ENCODE measurements at regions not wholly inside any gene's neighbourhood (a gene's known extent, or its start where the extent isn't known, plus 50 kb on each side); places are given as distances from the start of the nearest gene placed in this dataset.

DNA sequence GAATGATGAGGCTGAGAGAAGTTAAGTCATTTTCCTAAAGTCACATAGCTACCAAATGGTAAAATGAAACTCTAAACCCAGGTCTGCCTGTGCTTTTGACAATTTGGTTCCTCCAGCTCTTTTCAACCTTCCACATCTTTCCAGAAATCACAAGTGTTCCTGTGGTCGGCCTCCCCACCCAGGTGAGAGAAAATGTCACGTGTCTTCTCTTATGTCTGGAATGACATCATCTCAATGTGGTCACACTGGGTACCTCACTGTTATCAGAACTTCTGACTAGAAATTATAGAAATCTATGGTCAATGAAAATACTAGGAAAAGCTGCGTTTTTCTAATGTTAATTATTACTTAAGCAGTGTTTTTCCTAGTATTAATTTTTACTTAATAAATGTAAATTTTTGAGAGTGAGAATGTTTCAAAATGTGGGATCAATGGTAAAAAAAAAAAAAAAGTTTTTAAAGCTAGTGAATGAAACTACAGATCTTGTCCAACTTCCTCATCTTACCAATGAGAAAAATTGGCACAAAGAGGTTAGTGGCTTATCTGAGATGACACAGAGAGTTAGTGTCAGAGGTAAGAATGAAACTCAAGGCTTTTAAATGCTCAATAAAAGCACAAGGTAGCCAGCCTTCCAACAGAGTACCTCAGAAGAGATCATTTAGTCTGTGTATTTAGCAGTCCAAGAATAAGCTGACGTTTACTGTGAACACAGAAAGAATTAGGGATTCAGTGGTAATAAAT is 228.7 kb upstream of the NR4A3 start:
- intact Hi-C loops (cut with DNase I; ENCODE audit: low total_unique reads) (no loop called here), in situ Hi-C loops (cut with MboI; ENCODE audit: low sequenced_read_pairs in 4 of 4) (loop anchor here in 1 of 4 donors (25.0 kb wide), 1 partner anchor 256 kb away; no protein-coding TSS in a partner anchor)
- ATAC-seq (no peak), DNase-seq (no peak)
- TF ChIP-seq, protein P1, sequence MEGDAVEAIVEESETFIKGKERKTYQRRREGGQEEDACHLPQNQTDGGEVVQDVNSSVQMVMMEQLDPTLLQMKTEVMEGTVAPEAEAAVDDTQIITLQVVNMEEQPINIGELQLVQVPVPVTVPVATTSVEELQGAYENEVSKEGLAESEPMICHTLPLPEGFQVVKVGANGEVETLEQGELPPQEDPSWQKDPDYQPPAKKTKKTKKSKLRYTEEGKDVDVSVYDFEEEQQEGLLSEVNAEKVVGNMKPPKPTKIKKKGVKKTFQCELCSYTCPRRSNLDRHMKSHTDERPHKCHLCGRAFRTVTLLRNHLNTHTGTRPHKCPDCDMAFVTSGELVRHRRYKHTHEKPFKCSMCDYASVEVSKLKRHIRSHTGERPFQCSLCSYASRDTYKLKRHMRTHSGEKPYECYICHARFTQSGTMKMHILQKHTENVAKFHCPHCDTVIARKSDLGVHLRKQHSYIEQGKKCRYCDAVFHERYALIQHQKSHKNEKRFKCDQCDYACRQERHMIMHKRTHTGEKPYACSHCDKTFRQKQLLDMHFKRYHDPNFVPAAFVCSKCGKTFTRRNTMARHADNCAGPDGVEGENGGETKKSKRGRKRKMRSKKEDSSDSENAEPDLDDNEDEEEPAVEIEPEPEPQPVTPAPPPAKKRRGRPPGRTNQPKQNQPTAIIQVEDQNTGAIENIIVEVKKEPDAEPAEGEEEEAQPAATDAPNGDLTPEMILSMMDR (IDR thresholded peaks at IDR 0.05 in 4 of 5, conservative IDR thresholded peaks at IDR 0.05 in 1 of 5): no peak
- no peak for TF ChIP-seq POLR2A (IDR thresholded peaks at IDR 0.05)
- no peaks in the 10 kb centered on the region for H3K4me1 ChIP-seq
- no peak overlapping the region for H3K4me3 ChIP-seq
- no peaks in the 10 kb centered on the region for H3K36me3 ChIP-seq
- no peak overlapping the region for H3K27ac ChIP-seq
- H3K27me3 ChIP-seq: no peaks in the 10 kb centered on the region
- H3K9me3 ChIP-seq: no peaks in the 10 kb centered on the region

DNA sequence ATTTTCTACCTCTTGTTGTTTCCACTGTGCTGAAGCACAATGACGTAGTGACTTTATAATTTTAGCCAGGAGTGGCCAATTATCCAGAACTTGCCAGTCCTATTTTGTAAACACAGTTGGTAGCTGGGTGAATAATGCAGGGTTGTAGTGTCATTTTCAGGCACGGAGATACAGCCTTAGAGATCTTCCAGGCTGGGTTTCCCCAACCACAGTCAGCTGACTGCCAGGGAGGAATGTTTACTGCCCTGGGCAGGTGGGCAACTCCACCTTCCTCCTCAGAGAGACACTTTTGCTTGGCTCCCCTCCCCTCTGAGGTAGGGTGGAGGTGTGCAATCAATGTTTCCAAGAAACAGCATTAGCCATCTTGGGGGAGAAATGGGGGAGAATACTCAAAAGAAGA is 228.1 kb upstream of the NR4A3 start:
- DNase-seq (no peak), ATAC-seq (no peak)
- Histone ChIP-seq H3K36me3 (no peaks in the 10 kb centered on the region), H3K27ac (no peak overlapping the region), H3K4me3 (no peak overlapping the region), H3K27me3 (no peaks in the 10 kb centered on the region), H3K9me3 (no peaks in the 10 kb centered on the region), H3K4me1 (no peaks in the 10 kb centered on the region)
- in situ Hi-C loops (cut with MboI; ENCODE audit: low sequenced_read_pairs in 4 of 4): loop anchor here in 1 of 4 donors (25.0 kb wide), 1 partner anchor 256 kb away; no protein-coding TSS in a partner anchor
- TF ChIP-seq, protein P1 (IDR thresholded peaks at IDR 0.05 in 4 of 5, conservative IDR thresholded peaks at IDR 0.05 in 1 of 5): no peak
- TF ChIP-seq POLR2A (IDR thresholded peaks at IDR 0.05): no peak
- intact Hi-C loops (cut with DNase I; ENCODE audit: low total_unique reads): no loop called here

DNA sequence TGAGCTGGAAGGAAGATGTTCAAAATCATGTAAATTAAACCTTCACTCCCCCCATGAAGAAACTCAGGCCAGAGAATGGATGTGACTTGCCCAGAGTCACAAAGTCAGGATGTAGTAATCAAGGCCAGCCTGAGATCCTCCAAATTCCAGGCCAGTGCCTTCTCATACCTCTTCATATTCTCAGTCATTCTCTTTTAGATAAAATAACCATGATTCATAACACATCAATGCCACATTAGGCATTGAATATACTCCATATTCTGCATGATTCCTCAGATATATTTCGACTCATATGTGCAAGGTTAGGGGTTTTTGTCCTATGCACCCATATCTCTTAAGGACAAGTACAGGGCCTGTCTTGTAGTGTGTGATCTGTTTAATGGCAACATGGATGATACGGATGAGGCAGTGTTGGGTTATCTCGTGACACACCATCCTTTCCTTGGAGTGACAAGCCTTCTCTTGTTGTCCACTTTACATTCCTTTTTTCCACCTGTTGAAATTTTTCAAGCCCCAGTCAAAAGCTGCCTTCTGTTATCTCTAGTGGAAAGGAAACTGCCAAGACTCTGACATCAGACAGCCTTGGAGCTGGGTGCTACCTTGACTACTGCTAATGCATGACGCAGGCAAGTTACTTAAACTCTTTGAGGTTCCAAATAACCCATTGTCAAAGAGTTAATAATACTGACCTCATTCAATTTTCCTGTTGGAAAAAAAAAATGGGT is 227.5 kb upstream of the NR4A3 start:
- intact Hi-C loops (cut with DNase I; ENCODE audit: low total_unique reads): no loop called here
- H3K27me3 ChIP-seq: no peaks in the 10 kb centered on the region
- in situ Hi-C loops (cut with MboI; ENCODE audit: low sequenced_read_pairs in 4 of 4): loop anchor here in 1 of 4 donors (25.0 kb wide), 1 partner anchor 257 kb away; no protein-coding TSS in a partner anchor
- H3K4me3 ChIP-seq: no peak overlapping the region
- no peaks in the 10 kb centered on the region for H3K9me3 ChIP-seq
- ATAC-seq (no peak), DNase-seq (no peak)
- H3K36me3 ChIP-seq: no peaks in the 10 kb centered on the region
- H3K27ac ChIP-seq: no peak overlapping the region
- TF ChIP-seq, protein P1 (IDR thresholded peaks at IDR 0.05 in 4 of 5, conservative IDR thresholded peaks at IDR 0.05 in 1 of 5): no peak
- no peak for TF ChIP-seq POLR2A (IDR thresholded peaks at IDR 0.05)
- no peaks in the 10 kb centered on the region for H3K4me1 ChIP-seq

DNA sequence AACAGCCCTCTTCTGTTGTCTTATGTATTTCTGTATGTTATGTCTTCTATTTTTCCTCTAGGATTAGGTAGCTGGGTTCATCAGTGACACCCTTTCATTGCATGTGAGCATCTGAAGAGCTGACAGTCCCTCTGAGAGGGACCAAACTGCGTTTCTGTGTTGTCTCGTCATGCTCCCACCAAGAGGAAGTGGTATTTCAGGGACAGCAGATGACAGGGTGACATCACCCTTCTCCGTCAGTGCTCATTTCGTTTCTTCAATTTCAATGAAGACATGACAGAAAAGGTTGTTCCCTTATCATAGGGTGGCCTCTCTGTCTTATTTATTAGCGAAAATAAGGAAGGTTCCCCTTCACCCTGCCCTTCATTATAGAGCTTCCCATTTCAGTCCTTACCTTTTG is 225.9 kb upstream of the NR4A3 start:
- intact Hi-C loops (cut with DNase I; ENCODE audit: low total_unique reads) (no loop called here), in situ Hi-C loops (cut with MboI; ENCODE audit: low sequenced_read_pairs in 4 of 4) (loop anchor here in 1 of 4 donors (25.0 kb wide), 1 partner anchor 258 kb away; no protein-coding TSS in a partner anchor)
- Histone ChIP-seq H3K36me3 (no peaks in the 10 kb centered on the region), H3K4me3 (no peak overlapping the region), H3K4me1 (no peaks in the 10 kb centered on the region), H3K27ac (no peak overlapping the region), H3K9me3 (no peaks in the 10 kb centered on the region), H3K27me3 (no peaks in the 10 kb centered on the region)
- no peak for DNase-seq
- ATAC-seq: no peak
- no peak for TF ChIP-seq POLR2A (IDR thresholded peaks at IDR 0.05)
- TF ChIP-seq, protein P1 (IDR thresholded peaks at IDR 0.05 in 4 of 5, conservative IDR thresholded peaks at IDR 0.05 in 1 of 5): no peak
